HG03097 (cell line): ENCODE measurements at regions not wholly inside any gene's neighbourhood (a gene's known extent, or its start where the extent isn't known, plus 50 kb on each side); places are given as distances from the start of the nearest gene placed in this dataset.
"Not testable (repeated sequence)": the region's sequence is repeated elsewhere in the genome, so short reads cannot be mapped to it uniquely, and the experiment has no call there.

Experiments used
- ATAC-seq: cut with Tn5 transposase; IDR thresholded peaks from one replicate; pipeline ENCODE4 v1.9.1; 2021; ENCODE audit not compliant: unreplicated experiment, low FRiP score

- no peak for ATAC-seq
These were observed 233.4 kb downstream of the CD109 start for GRCh38 chr6:73929405-73929804.

GRCh38 chr6:73927421-73927820 lies 231.4 kb downstream of the CD109 start:
- ATAC-seq, result no peak

GRCh38 chr6:73925703-73926102 lies 229.7 kb downstream of the CD109 start:
- not testable (repeated sequence) for ATAC-seq

- ATAC-seq, result no peak
These were observed 228.0 kb downstream of the CD109 start for GRCh38 chr6:73923905-73924485.

- ATAC-seq, result no peak
These were observed 207.2 kb downstream of the CD109 start for GRCh38 chr6:73903155-73903554.

DNA sequence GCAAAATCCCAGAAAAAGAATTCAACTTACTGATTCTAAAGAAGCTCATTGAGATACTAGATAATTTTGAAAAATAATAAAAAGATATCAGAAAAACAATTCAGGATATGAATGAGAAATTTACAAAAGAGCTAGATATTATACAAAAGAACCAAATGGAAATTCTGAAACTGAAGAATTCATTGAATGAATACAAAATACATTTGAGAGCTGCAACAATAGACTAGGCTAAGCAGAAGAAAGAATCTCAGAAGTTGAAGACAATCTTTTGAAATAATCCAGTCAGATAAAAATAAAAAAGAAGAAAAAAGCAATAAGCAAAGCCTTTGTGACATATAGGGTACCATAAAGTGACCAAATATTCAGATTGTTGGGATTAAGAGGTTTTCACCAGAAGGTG lies 206.0 kb downstream of the CD109 start:
- ATAC-seq, result no peak

DNA sequence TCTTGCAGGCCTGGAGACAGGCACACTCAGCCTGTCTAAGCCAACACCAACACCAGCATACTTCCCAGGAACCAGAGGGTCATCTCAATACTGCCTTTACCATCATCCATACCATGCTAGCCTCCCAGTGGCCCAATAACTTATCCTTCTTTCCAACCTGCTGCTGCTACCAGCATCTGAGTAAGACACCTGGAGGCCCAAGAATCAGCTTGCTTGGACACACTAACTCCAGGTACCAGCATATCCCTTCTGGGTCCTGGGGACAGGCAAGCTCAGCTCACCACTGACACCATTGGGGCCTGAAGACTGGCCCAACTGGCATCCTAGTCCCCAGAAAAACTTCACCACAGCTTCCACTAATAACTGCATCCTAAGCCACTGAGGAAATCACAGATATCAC lies 205.3 kb downstream of the CD109 start:
- ATAC-seq, result no peak

GRCh38 chr6:73898599-73898998 lies 202.6 kb downstream of the CD109 start:
- no peak for ATAC-seq

DNA sequence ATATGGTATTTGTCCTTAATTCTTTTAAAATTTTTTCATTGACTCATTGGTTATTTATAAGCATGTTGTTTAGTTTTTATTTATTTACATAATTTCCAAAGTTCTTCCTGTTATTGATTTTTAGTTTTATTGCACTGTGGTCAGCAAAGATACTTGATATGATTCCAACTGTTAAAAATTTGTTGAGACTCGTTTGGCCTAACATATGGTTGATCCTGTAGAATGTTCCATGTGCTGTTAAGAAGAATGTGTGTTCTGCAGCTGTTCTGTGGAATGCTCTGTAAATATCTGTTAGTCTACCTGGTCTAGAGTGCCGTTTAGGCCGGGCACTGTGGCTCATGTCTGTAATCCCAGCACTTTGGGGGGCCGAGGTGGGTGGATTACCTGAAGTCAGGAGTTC lies 197.7 kb downstream of the CD109 start:
- no peak for ATAC-seq

DNA sequence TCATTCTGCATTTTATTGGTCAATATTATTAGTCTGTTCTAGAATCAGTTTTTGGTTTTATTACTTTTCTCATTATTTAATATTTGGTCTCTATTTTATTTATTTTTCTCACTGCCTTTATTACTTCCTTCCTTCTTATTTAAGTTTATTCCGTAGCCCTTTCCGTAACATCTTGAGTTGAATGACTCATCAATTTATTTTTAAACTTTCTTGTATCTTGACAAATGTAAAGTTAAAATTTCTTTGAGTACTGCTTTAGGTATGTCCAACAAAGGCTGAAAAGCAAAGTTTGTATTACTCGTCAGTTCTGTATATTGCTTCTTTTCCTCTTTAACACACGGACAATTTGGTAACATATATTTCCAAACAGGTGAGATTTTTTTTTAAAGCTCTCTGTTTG lies 192.0 kb downstream of the CD109 start:
- ATAC-seq, result no peak

DNA sequence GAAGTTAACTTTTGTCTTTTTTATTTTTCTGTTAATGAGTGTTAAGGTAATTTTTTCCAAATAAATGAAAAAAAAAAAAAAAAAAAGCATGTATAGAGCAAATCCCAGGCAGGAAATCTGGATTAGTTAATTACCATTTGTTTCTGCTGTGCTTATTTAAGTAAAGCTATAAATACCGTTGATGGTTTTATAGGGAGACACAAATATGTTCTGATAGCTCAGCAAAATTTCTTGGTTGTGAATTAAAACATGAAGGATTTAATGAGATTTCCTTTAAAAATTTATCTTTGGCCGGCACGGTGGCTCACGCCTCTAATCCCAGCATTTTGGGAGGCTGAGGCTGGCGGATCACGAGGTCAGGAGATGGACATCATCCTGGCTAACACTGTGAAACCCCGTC lies 189.4 kb downstream of the CD109 start:
- no peak for ATAC-seq

DNA sequence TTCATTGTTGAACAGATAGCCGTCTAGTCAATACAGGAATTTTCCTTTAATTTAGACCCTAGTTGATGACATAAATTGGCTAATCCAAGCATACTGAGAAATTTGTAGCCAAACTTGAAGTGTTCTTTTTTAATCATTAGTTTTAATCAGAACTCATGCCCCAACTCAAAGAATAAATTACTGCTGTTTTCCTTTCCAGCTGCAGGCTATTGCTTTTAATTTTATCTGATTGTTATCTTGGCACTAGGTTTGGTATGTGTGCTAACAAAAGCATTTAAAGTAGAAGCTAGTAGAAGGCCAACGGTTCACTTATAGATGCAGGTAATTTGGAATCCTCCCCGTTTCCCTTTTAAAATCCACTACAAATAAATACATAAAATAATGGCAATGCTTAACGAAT lies 188.5 kb downstream of the CD109 start:
- no peak for ATAC-seq

DNA sequence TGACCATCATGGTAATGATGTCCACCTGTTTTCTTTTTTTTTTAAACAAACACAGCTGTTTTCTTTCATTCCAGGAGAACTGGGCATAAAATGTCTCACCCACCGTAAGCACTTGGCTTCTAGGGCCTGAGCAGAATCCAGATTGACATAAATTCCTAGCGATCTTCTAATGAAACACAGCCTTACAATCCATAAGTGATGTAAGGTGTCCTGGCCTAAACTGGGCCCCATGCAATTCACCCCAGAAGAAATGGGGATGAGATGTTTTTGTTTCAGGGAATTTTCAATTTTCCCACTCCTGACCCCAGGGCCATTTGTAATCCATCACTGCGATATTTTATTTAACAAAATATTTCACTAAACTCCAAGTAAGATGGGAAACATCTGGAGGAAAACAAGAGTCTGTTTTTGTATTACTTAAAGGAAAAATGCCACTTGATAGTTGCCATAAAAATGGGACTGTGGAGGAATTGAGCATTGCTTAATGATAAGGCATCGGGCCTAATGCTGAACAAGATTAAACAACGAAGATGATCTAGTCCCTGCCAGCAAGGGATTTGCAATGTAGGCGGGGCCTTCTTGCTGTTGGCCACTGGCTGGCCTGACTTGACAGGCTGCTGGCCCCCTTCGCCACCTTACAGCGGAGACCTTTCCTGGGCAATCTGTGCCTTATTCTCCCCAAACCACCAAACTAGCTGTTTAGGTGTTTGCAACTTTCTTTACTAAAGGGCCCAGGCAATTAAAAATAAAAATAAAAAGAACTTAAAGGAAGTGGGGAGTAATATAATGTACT lies 183.7 kb downstream of the CD109 start:
- ATAC-seq, result no peak

- ATAC-seq, result no peak
These were observed 182.4 kb downstream of the CD109 start for GRCh38 chr6:73878403-73878802.
